A673 (cell line): ENCODE measurements at regions not wholly inside any gene's neighbourhood (a gene's known extent, or its start where the extent isn't known, plus 50 kb on each side); places are given as distances from the start of the nearest gene placed in this dataset.

Experiments used
- BruUV-seq: library from RNA; stranded (reverse); fragments of 400-500 nt; replicated peaks from 2 replicates; lab custom pipeline; 2021; lab: Mats Ljungman, UMichigan
- CTCF ChIA-PET: fragments of 300-600 bp; sonication (Branson Sonifier 250); formaldehyde crosslinking; loops from one replicate; lab custom pipeline; 2022; ENCODE audit warnings: antibody characterized with exemption; lab: Charles Lee
- POLR2A ChIA-PET: fragments of 300-600 bp; sonication (Branson Sonifier 250); formaldehyde crosslinking; loops from one replicate; lab custom pipeline; 2022; ENCODE audit warnings: antibody characterized with exemption; ENCODE audit not compliant: low non-redundant PET; lab: Charles Lee
- DNase-seq: peaks from one replicate; pipeline ENCODE4 v3.0.0-alpha.2; 2015; ENCODE audit warnings: low spot score
- H3K27ac ChIP-seq: fragments of 200-600 bp; sonication (generic); 2 replicates; pipeline ENCODE4 v1.5.1; 2016; ENCODE audit warnings: mixed run types, low read depth, mild to moderate bottlenecking, mixed read lengths, antibody characterized with exemption, low read length; ENCODE audit not compliant: poor library complexity, severe bottlenecking
- H3K27me3 ChIP-seq: fragments of 200-600 bp; sonication (generic); replicated peaks from 2 replicates; pipeline ENCODE4 v1.6.1; 2017; ENCODE audit warnings: mixed run types, low read depth, mild to moderate bottlenecking, mixed read lengths, antibody characterized with exemption, low read length; ENCODE audit not compliant: insufficient read depth, poor library complexity
- H3K36me3 ChIP-seq: fragments of 200-600 bp; sonication (generic); 2 replicates; pipeline ENCODE4 v1.6.1; 2016; ENCODE audit warnings: mixed run types, mild to moderate bottlenecking, mixed read lengths, antibody characterized with exemption, low read length; ENCODE audit not compliant: insufficient read depth, poor library complexity, severe bottlenecking
- H3K4me1 ChIP-seq: fragments of 200-600 bp; sonication (generic); 2 replicates; pipeline ENCODE4 v1.6.1; 2017; ENCODE audit warnings: mixed run types, mild to moderate bottlenecking, mixed read lengths, antibody characterized with exemption, low read length; ENCODE audit not compliant: insufficient read depth, poor library complexity, severe bottlenecking
- H3K4me3 ChIP-seq: fragments of 200-600 bp; sonication (generic); 2 replicates; pipeline ENCODE4 v1.5.1; 2016; ENCODE audit warnings: low read depth, mixed run types, mild to moderate bottlenecking, mixed read lengths, low read length; ENCODE audit not compliant: poor library complexity, severe bottlenecking
- H3K9me3 ChIP-seq: fragments of 200-600 bp; sonication (generic); 2 replicates; pipeline ENCODE4 v1.6.1; 2016; ENCODE audit warnings: mixed run types, low read depth, mild to moderate bottlenecking, mixed read lengths, antibody characterized with exemption, low read length; ENCODE audit not compliant: poor library complexity, severe bottlenecking
- CTCF ChIP-seq: fragments of 300-800, 200-600 bp; sonication (generic); conservative IDR thresholded peaks from 2 replicates; pipeline ENCODE4 v1.5.1; 2017; ENCODE audit warnings: low read depth, mild to moderate bottlenecking, antibody characterized with exemption, low read length, moderate library complexity, mixed read lengths
- EZH2 ChIP-seq: fragments of 200-600 bp; sonication (generic); IDR thresholded peaks from 2 replicates; pipeline ENCODE4 v1.6.1; 2017; ENCODE audit warnings: borderline replicate concordance, low read depth, mild to moderate bottlenecking, mixed read lengths, antibody characterized with exemption, low read length; ENCODE audit not compliant: poor library complexity, severe bottlenecking
- intact Hi-C: fragments of 100-400 bp; cut with micrococcal nuclease; formaldehyde crosslinking; loops from one replicate; pipeline ENCODE4 v1.10.0; 2022; ENCODE audit not compliant: unreplicated experiment

DNA sequence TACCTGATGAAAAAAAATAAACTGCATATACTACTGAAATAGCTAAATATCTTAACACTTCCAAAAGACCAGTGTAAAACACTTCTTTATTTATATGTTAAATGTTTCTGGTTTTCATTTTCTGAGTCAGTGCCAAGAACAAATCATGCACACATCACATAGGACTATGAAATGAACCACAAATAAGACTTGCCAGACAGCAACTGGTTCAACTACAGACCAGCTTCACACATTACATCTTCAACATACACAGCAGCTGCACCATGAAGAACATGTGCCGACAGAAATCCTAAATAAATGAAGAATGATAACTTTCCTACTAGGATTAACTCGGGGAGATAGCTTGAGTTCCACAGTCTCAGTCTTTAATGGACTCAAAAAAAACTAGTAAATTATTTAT, 168.3 kb upstream of the STXBP5 start:
- intact Hi-C loops = no loop called here
- no peak for DNase-seq
- Histone ChIP-seq H3K36me3 (no peaks in the 10 kb centered on the region), H3K4me3 (no peak overlapping the region), H3K27me3 (no peaks in the 10 kb centered on the region), H3K9me3 (no peaks in the 10 kb centered on the region), H3K4me1 (no peaks in the 10 kb centered on the region), H3K27ac (no peak overlapping the region)
- ChIA-PET CTCF (no interaction called here), POLR2A (interaction anchor here (0.6 kb wide), 1 partner anchor 280 kb away, joined by 3 read pairs; no protein-coding TSS in a partner anchor)
- TF ChIP-seq EZH2 (no peak), CTCF (no peak)
- BruUV-seq = no TSS peak

- TF ChIP-seq CTCF (no peak), EZH2 (no peak)
- Histone ChIP-seq H3K36me3 (no peaks in the 10 kb centered on the region), H3K27me3 (no peaks in the 10 kb centered on the region), H3K4me1 (no peaks in the 10 kb centered on the region), H3K4me3 (no peak overlapping the region), H3K9me3 (no peaks in the 10 kb centered on the region), H3K27ac (no peak overlapping the region)
- BruUV-seq = no TSS peak
- intact Hi-C loops = no loop called here
- DNase-seq = no peak
- CTCF ChIA-PET = no interaction called here
- POLR2A ChIA-PET = no interaction called here
Measured at GRCh38 chr6:147037881-147038280, 166.3 kb upstream of the STXBP5 start.

DNA sequence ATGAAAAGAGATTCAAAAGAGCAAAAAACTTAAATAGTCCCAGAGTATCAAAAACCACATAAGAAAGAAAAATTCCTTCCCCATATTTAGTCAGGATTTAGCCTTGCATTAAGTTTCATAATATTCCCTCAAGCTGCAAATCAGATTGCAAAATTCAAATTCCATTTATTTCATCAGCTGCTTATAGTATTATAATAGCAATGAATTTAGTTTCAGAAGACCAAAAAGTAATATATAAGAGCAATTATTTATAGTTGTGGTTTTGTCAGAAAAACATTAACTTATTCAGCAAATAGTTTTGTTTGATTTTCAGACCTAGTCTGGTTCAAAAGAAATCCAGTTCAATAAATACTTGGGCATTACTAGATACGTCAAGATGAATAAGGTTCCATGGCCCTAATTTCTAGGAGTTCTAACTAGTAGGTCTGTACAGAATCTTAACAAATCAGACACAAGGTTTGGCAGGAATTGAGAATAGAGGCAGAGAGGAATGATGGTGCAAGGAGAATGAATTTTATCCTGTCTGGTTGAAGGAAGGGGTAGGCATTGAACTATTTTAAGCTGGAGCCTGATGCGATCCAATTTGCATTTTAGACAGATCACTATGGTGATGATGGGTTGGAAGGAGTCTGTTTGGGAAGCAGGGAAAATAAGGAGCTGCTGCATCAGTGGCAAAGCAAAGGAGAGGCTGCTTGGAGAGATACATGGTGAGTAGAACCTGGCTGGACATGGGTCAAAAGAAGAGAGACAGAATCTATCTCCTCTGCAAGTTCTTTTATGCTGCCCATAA, 163.9 kb upstream of the STXBP5 start:
- ChIA-PET CTCF (no interaction called here), POLR2A (no interaction called here)
- TF ChIP-seq CTCF = no peak
- TF ChIP-seq EZH2 = no peak

More for the DNA sequence above, 163.9 kb upstream of the STXBP5 start:
- DNase-seq = no peak
- Histone ChIP-seq H3K27me3 (no peaks in the 10 kb centered on the region), H3K9me3 (peaks cover 5% of the 10 kb centered on the region), H3K36me3 (no peaks in the 10 kb centered on the region), H3K4me3 (no peak overlapping the region), H3K27ac (no peak overlapping the region), H3K4me1 (no peaks in the 10 kb centered on the region)
- intact Hi-C loops = no loop called here
- no TSS peak for BruUV-seq
